ENCODE measurements at regions not wholly inside any gene's neighbourhood (a gene's known extent, or its start where the extent isn't known, plus 50 kb on each side); places are given as distances from the start of the nearest gene placed in this dataset.

GRCh38 chr18:77944533-77944932, 694.9 kb downstream of the GALR1 start:
- no peak for DNase-seq

DNA sequence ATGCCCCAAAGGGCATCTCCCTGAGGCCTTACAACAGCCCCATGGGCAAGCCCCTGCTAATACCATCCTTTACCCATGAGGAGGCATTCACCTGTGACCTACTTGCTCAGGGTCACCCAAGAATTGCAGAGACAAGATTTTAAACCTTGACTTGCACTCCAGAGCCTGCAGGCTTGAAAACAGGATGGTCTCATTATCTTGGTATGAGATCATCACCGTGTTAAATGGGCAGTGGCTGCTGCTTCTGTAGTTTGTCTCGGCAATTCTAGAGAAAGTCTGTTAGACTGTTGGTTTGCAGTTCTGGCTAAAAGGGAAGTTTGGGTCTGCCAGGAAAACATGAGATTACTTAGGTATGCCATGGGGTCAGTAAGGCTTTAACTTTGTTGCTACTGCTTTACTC, 698.9 kb downstream of the GALR1 start:
- no peak for DNase-seq

GRCh38 chr18:77949355-77949973, 699.8 kb downstream of the GALR1 start:
- no peak for DNase-seq

DNA sequence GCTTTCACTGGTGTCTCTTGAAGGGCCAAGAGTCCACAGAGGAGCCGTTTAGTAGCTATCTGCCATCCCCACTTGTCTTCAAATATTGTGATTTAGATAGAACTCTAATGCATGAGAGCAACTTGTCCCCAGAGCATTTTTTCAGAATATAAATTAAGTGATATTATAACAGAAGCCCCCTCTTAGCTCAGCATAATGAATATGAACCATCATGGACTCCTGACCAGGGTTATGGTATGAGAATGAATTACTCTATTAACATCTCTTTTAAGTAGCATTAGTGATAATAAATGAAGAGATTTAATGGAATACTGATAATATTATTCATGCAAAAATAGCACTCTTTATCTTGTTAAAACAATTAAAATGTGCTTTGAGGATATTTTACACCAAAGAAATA, 709.6 kb downstream of the GALR1 start:
- DNase-seq: no peak

- no peak for DNase-seq
Measured at GRCh38 chr18:77960791-77961410, 711.3 kb downstream of the GALR1 start.

DNA sequence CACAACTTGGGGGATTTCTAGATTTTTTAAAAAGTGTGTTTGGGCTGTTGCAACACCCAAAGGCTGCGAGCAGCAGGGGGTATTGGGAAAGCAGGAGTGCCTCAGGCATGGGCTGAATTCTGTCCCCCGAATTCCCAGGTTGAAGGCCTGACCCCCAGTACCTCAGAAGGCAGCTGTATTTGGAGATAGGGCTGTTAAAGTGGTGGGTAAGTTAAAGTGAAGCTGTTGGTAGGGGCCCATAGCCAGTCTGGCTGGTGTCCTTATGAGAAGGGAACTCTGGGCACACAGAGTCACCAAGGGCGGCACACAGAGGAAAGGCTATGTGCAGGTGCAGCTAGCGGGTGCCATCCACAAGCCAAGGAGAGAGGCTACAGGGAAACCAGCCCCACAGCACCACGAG, 717.4 kb downstream of the GALR1 start:
- DNase-seq: no peak

DNA sequence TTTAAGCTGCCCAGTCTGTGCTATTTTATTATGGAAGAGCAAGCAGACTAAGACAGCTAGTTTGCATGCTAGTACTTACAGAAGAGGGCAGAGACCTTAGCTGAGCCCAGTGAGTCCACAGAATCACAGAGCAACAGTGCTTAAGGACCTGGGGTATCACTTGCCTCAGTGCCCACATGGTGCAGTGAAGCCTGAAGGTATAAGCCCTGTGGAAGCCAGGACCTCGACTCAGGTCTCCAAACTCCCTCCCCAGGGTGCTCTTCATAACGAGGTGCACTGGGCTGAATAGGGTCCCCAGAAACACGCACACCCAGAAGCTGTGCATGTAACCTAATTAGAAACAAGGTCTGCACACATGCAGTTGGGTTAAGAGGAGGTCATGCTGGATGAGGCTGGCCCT, 718.1 kb downstream of the GALR1 start:
- no peak for DNase-seq

DNA sequence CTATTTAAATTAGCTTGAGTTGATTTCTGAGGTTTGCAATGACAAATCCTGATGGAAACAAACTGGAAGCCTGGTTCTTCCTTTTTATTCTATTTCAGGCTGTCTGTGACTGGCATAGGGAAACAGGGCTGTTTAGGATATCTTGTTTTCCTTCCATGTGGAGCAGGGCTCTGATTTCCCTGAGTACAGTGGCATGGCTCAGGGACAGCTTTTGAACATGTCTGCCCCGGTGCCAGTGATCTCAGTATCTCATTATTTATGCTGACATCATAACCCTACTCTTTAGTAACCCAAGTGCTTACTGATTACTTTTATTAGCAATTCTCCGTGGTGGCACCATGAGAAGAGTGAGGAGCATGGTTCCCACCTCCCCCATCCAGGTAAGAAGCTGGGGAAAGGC, 720.3 kb downstream of the GALR1 start:
- no peak for DNase-seq

GRCh38 chr18:77970814-77971213, 721.2 kb downstream of the GALR1 start:
- DNase-seq: no peak

GRCh38 chr18:77973745-77974144, 724.1 kb downstream of the GALR1 start:
- no peak for DNase-seq

DNA sequence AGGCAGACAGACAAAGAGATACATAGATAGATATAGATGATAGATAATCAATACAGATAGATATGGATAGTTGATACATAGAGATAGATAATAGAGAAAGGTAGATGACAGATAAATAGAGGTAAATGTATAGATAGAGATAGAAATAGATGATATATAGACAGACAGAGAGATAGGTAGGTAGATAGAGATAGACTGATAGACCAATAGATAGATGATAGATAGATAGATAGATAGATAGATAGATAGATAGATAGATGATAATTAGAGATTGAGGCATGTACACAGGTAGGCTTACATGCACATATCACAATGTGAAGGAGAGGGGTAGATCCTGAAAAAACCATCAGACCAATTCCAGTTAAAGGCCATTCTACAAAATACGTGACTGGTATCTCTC, 724.7 kb downstream of the GALR1 start:
- DNase-seq: no peak

DNA sequence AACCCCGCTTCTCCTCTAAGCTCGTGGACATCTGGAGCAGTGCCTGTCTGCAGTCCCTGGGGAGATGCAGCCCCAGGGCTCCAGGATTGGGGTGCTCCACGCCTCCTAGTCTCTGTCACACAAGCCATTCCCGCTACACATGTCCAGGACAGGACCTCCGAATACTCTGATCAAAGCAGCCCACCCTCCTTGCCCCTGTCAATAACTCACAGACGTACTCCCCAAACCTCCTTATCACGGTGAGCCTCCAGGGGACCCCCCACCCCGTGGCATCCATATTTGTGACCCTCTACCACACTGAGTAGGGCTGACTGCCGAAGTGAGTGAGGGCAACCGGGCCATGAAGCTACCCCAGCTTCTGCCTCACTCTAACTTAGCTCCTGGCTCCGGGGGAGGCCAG, 727.7 kb downstream of the GALR1 start:
- DNase-seq: no peak

- no peak for DNase-seq
Measured at GRCh38 chr18:77980275-77980674, 730.6 kb downstream of the GALR1 start.

GRCh38 chr18:77981874-77982273, 732.2 kb downstream of the GALR1 start:
- no peak for DNase-seq

DNA sequence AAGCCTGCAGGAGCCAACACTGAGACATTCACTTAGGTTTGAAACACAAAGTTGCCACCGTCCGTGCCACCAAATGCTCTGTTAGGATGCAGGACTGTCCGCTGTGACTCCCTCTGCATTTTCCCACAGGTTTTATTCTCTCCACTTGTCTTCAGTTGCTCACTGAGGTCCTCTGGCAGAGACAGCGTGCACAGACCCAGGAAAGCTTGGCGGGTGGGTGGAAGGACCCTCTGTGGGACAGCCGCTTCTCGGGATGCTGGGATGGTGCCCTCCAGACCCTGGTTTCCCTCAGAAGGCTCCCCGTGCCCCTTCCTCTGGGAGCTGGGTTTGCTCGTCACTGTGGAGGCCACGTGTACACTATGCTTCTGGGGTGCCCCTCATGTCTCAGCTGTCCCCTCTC, 733.6 kb downstream of the GALR1 start:
- no peak for DNase-seq

DNA sequence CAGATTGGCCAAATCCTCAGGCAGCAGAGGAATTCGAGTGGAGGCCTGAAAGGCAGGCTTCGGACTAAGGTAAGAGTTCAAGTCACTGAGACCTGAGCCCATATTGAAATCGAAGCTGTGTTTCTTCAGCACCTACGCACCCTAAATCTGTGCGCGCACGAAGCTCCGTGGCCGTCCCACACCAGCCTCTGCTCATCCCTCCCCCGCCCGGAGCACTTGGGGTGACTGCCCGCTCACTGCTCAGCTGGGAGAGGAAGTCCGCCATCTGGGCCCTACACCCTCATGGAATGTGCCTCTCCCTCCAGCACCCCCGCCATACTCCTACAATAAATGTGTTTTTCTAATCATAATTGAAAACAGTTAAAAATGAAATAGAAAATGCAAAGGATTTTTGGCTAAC, 734.5 kb downstream of the GALR1 start:
- DNase-seq: no peak

DNA sequence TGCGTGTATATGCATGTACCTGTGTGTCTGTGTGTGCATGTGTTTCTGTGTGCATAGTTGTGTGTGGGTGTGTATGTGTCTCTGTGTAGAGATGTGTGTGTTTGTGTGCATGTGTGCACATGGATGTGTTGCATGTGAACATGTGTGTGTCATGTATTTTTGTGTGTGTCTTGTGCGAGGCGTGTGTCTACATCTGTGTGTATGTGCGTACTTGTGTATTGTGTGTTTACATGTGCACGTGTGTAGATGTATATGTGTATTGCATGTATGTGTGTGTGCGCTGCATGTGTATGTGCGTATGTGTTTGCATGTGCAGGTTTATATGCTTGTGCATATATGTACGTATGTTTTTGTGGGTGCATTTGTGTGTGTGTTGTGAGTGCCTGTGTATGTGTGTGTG, 735.2 kb downstream of the GALR1 start:
- DNase-seq: no peak

- no peak for DNase-seq
Measured at GRCh38 chr18:77985526-77986281, 736.1 kb downstream of the GALR1 start.

- no peak for DNase-seq
Measured at GRCh38 chr18:77990131-77990530, 740.5 kb downstream of the GALR1 start.

DNA sequence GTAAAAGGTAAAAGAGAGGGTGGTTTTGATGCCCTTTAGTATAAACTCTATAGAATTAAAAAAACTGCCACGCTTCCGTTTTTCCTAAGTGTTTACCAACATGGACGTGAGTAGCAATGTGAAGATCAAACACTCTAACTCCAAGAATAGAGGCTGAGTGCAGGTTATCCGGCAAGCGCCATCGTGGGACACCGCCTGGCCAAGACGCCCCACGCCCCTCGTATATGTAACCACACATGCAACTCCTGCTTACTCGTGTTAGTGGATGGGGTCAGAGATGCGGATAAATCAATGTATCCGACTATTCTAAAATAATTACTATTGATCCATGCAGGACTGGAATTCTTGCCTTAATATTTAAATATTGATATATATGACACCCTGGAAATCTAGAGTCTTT, 741.3 kb downstream of the GALR1 start:
- DNase-seq: no peak

GRCh38 chr18:77992057-77992456, 742.4 kb downstream of the GALR1 start:
- no peak for DNase-seq

- no peak for DNase-seq
Measured at GRCh38 chr18:77993188-77993981, 743.7 kb downstream of the GALR1 start.

DNA sequence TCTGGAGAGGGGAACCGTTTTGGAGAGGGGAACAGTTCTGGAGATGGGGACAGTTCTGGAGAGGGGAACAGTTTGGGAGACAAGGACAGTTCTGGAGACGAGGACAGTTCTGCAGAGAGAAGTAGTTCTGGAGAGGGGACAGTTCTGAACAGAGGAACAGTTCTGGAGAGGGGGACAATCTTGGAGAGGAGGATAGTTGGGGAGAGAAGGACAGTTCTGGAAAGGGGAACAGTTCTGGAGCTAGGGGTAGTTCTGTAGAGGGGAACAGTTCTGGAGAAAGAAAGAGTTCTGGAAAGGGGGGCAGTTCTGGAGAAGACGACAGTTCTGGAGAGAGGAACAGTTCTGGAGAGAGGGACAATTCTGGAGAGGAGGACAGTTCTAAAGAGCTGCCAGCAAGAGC, 745.9 kb downstream of the GALR1 start:
- no peak for DNase-seq

GRCh38 chr18:77996737-77997136, 747.1 kb downstream of the GALR1 start:
- no peak for DNase-seq
